GM18858 (cell line): ENCODE measurements at regions not wholly inside any gene's neighbourhood (a gene's known extent, or its start where the extent isn't known, plus 50 kb on each side); places are given as distances from the start of the nearest gene placed in this dataset.

Experiments
- ATAC-seq: cut with Tn5 transposase; IDR thresholded peaks from one replicate; pipeline ENCODE4 v1.9.1; 2021; ENCODE audit not compliant: unreplicated experiment

- no peak for ATAC-seq
These were observed 156.1 kb downstream of the CHD9NB start for GRCh38 chr16:52896478-52897164.

- no peak for ATAC-seq
These were observed 178.7 kb downstream of the CHD9NB start for GRCh38 chr16:52874042-52874441.

- no peak for ATAC-seq
These were observed 180.0 kb downstream of the CHD9NB start for GRCh38 chr16:52872731-52873130.

GRCh38 chr16:52871481-52871880 lies 181.2 kb downstream of the CHD9NB start:
- ATAC-seq: no peak

DNA sequence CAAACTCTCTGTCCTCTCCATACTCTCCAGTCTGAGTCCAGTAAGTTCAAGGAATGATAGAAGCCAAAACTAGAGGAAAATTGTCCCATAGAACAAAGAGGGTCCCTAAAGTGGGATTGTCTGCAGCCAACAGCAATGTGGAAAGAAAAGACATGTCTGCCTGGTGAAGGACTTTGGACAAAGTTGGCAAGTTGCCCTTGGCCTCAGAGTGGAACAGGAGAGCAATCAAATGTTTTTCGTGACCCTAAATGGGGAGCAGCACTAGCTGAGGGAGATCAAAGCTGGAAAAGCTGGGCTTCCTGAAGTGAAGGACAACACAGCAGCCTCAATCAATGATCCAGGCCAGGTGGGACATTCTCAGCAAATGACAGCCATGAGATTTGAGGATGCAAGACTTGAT lies 183.5 kb downstream of the CHD9NB start:
- ATAC-seq: no peak

- no peak for ATAC-seq
These were observed 189.7 kb downstream of the CHD9NB start for GRCh38 chr16:52863000-52863399.

- ATAC-seq: no peak
These were observed 191.1 kb downstream of the CHD9NB start for GRCh38 chr16:52861614-52862022.

GRCh38 chr16:52855463-52855862 lies 197.2 kb downstream of the CHD9NB start:
- no peak for ATAC-seq

GRCh38 chr16:52852978-52853377 lies 199.7 kb downstream of the CHD9NB start:
- ATAC-seq: no peak

DNA sequence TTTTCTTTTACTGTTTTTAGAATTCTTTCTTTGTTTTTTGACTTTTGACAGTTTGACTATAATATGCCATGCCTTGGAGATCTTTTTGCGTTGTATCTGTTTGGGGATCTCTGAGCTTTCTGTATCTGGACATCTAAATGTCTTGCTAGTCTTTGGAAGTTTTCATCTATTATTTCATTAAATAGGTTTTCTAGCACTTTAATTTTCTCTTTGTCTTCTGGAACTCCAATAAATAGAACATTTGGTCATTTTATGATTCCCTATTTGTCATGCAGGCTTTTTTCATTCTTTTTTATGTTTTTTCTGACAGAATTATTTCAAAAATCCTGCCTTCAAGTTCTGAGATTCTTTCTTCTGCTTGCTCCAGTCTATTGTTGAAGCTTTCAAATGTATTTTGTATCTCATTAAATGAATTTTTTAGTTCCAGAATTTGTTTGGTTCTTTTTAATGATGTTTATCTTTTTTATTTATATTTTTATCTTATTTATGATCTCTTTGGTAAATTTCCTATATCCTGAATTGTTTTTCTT lies 201.4 kb downstream of the CHD9NB start:
- no peak for ATAC-seq

DNA sequence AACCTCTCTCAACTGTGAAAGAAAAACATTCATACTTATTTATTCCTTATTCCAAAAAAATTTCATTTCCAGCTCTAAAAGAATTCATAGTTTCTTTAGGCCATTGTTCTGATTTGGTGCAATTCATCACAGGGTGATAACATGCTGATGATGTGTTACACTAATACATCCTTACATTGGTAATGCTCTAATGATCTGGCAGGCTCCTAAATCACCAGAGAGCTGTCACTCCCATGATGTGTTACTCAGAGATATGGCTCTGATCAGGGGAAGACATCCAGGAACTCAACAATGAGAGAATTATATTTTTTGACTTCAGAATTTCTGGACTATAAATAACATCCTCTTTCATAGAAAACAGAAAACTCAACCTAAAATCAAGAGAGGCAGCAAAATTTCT lies 209.3 kb downstream of the CHD9NB start:
- no peak for ATAC-seq

GRCh38 chr16:52837251-52837650 lies 215.4 kb downstream of the CHD9NB start:
- ATAC-seq: no peak

- no peak for ATAC-seq
These were observed 217.8 kb downstream of the CHD9NB start for GRCh38 chr16:52834736-52835465.

DNA sequence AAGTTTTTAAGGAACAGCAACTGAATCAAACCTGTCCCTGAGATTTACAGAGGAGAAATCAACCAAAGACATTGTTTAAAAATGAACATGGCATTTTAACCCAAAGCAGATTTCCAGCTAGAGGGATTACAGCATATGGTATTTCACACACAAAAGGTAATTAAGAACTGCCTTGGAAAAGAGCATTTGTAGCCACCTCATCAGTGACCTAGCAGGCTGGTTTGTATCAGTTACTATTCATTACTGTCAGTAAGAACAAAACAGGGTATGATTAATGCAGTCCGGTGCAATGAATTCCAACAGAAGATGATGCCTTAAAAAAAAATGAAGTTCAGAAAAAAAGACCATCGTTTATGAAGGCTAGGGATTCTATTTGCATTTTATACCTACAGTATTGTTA lies 219.9 kb downstream of the CHD9NB start:
- ATAC-seq: no peak

DNA sequence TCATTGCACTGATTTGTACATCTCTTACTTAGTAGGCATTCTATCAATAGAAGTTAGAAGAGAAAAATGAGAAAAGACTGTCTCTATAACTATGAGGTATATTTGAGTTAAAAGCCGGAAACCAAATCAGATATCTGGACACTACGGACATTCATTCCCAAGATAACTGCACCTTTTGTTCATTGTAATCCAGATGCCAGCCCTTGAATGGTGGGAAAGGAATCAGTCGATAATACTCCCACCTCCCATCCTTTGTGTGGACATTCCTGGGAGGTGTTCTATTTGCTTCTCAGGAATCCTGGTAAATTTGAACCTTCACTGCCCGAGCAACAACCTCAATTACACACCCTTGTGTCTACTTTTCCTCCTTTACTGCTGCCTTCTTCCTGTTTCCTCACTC lies 225.2 kb downstream of the CHD9NB start:
- no peak for ATAC-seq

DNA sequence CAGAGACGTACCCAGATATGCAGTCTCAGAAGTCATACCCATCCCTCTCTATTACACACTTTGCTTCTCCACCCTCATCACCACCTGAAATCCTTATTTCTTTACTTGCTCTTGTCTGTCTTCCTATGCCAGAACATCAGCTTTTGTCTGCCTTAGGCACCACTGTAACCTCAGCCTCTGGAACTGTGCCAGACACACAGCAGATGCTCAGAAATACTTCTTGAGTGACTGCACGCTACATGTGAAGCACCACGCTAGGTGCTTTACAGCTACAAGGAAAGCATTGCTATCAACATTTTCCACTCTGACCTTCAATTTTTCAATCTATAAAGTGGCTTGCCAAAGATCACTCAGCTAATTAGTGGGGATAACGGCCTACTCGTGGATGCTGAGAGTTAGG lies 226.8 kb downstream of the CHD9NB start:
- no peak for ATAC-seq

DNA sequence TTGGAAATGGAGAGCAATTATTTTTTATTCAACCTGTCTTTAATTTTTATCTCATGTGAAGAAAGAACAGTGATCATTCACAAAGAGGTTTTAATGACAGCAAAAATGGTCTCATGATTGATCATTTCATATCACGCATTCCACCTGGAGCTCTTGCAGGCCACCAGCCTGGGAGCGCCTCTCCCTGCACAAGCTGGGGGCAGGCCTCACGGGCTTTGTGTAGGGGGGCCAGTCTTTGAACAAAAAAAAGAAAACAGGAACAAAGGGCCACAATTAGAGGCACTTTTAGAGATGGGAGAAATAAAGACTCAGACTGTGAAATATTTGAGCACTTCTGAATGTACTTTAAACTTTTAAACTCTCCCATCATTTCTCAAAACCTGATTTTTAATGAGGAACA lies 232.9 kb downstream of the CHD9NB start:
- no peak for ATAC-seq

- no peak for ATAC-seq
These were observed 233.3 kb downstream of the CHD9NB start for GRCh38 chr16:52819405-52819804.

DNA sequence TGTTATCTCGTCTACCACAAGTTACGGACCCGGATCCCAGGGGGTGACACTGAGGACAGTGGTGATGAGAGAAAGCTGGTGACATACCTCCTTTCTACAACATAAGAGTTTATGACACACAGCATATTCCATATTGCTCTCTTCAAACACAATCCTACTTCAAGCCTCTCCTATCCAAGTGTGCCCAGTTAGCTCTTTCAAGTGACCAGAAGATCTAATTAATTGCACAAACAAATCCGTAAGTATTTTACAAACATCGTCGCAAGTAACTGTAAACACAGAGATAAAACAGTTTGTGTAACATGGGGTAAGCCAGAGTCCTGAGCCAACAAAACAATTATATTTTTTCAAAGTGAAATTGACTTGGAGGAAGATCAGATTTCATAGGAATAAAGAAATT lies 235.0 kb downstream of the CHD9NB start:
- ATAC-seq: no peak

- ATAC-seq: no peak
These were observed 235.7 kb downstream of the CHD9NB start for GRCh38 chr16:52816993-52817392.

GRCh38 chr16:52812678-52813556 lies 239.8 kb downstream of the CHD9NB start:
- no peak for ATAC-seq
